Skeletal muscle satellite cell (primary cell): ENCODE measurements at regions not wholly inside any gene's neighbourhood (a gene's known extent, or its start where the extent isn't known, plus 50 kb on each side); places are given as distances from the start of the nearest gene placed in this dataset.

Experiments
- H3K27me3 ChIP-seq: 2 replicates; pipeline ENCODE4 v1.7.0; 2013; ENCODE audit warnings: low read length; ENCODE audit not compliant: control insufficient read depth, insufficient read depth
- H3K36me3 ChIP-seq: 2 replicates; pipeline ENCODE4 v1.7.0; 2013; ENCODE audit warnings: mild to moderate bottlenecking, control low read depth, low read length; ENCODE audit not compliant: insufficient read depth
- H3K4me1 ChIP-seq: 2 replicates; pipeline ENCODE4 v1.7.0; 2013; ENCODE audit warnings: low read length; ENCODE audit not compliant: control insufficient read depth, insufficient read depth
- H3K4me2 ChIP-seq: 2 replicates; pipeline ENCODE4 v1.7.0; 2013; ENCODE audit warnings: mild to moderate bottlenecking, low read length
- H3K4me3 ChIP-seq: 2 replicates; pipeline ENCODE4 v1.7.0; 2013; ENCODE audit warnings: low read length
- H3K9ac ChIP-seq: 2 replicates; pipeline ENCODE4 v1.7.0; 2013; ENCODE audit warnings: mild to moderate bottlenecking, low read depth, low read length, moderate library complexity
- H3K9me3 ChIP-seq: replicated peaks from 2 replicates; pipeline ENCODE4 v1.7.0; 2013; ENCODE audit warnings: mild to moderate bottlenecking, control low read depth, low read length

DNA sequence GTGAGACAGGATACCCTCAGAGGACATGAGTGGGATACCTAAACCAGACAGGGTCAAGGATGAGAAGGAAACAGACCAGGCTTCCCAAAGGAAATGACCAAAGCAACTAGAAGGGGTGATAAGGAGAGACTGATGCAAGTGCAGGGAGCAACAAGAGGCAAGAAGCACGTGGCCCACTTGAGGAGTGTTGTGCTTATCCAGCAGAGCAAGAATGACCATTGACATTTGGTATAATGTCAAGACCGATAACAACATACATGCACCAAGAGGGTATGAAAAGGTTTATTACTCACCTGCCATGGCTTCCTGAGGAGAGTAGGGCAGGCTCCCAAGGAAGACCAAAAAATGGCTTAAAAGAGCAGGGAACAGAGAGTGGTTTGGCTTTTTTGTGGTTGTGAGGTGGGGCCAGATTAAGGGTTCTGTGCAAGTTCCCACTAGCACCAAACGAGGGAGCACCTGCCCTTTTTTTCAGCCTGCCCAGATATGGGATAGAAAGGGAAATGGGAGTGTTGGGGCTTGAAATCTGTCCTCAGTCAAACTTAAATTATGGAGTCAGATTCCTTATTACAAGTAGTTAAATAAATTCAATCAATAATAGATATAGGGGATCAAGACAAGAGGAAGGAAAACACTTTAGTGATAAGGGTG lies 513.6 kb downstream of the RASEF start:
- no peaks in the 10 kb centered on the region for H3K27me3 ChIP-seq
- H3K9ac ChIP-seq, result no peak overlapping the region
- no peak overlapping the region for H3K4me2 ChIP-seq
- no peaks in the 10 kb centered on the region for H3K4me1 ChIP-seq
- no peak overlapping the region for H3K4me3 ChIP-seq
- H3K36me3 ChIP-seq, result no peaks in the 10 kb centered on the region
- H3K9me3 ChIP-seq, result no peaks in the 10 kb centered on the region

DNA sequence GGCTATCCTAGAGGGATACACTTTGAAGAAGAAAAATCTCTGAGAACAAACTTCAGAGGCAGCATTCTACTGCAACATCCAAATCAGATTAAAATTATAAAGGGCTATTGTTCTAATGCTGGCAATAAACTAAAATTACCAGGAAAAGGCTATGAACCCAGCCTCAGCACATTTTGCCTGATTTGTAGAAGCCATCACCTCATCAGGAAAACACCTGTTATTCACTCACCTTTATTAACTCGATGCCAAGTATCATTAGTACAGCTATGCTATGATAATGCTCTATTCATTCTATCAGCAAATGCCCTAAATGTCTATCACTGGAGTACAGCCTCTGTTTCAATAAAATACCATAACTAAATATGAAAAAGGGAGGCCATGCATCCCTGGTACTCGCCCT lies 510.2 kb downstream of the RASEF start:
- Histone ChIP-seq H3K9ac (no peak overlapping the region), H3K4me1 (no peaks in the 10 kb centered on the region), H3K36me3 (no peaks in the 10 kb centered on the region), H3K4me2 (no peak overlapping the region), H3K9me3 (no peaks in the 10 kb centered on the region), H3K27me3 (no peaks in the 10 kb centered on the region), H3K4me3 (no peak overlapping the region)

DNA sequence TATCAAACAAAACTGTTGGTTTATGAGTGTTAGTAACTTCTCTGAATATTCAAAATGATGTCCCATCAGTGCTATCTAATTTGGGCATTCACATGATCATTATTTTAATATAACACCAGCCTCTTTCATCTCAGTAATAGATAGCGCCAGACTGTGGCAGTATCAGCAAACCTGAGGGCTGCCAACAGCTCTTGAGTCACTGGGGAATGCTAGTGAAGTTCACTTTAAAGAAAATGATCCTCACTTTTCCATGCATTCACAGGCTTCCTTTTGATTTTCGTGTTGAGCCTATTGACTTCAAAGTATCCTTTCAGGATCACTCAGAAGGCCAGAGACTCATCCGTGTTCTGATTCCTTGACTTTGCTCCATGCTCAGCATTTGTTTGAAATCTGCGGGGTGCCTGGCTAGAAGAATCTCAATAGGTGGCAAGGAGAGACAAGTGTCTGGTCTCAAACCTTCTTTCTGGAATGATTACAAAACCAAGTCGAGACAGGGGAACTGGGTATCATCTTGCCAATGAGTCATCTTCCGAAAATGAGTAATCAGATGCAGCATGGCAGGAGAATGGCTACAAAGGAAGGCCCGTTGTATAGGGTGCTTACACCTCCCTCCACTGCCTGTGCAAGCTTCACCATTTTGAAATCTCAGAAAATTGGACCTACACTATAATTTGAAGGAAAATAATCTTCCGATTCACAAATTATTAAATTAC lies 509.1 kb downstream of the RASEF start:
- Histone ChIP-seq H3K4me2 (no peak overlapping the region), H3K9ac (no peak overlapping the region), H3K36me3 (no peaks in the 10 kb centered on the region), H3K9me3 (no peaks in the 10 kb centered on the region), H3K4me3 (no peak overlapping the region), H3K4me1 (no peaks in the 10 kb centered on the region), H3K27me3 (no peaks in the 10 kb centered on the region)

DNA sequence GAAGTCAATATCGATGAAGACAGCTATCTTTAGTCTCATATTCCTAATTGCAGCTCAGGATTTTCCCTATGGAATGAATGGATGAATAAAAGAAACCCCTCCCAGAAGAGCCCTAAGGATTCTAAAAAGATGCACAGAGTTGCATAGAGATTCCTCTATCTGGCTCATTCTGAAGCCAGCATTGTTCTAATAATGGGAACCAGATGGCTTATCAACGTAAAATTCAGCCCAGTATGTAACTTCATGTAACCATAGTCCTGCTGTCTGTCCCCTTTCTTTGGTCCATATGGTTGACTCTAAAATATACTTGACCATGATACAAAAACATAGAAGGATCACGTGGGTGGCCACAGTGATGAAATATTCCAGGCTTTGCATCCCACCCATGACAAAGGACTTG lies 508.6 kb downstream of the RASEF start:
- no peaks in the 10 kb centered on the region for H3K9me3 ChIP-seq
- no peaks in the 10 kb centered on the region for H3K4me1 ChIP-seq
- H3K27me3 ChIP-seq, result no peaks in the 10 kb centered on the region
- H3K4me2 ChIP-seq, result no peak overlapping the region
- no peak overlapping the region for H3K9ac ChIP-seq
- H3K36me3 ChIP-seq, result no peaks in the 10 kb centered on the region
- H3K4me3 ChIP-seq, result no peak overlapping the region

DNA sequence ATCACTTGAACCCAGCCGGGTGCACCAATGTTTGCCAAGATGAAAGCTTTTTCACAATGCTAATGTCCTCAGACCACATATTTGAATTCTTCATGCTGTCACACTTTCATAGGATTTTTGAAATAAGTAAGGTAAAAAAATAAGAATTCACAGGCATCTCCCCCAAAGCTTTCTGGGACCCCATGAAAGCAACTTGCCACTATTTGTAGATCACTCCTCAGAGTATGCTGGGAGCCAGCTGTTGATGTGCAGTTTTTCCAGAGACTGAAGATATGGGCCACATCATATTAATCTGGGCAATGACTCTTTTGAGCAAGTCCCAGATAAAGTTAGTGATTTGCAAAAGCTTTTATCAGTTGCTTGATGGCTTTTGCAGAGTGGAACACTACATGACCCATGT lies 507.9 kb downstream of the RASEF start:
- Histone ChIP-seq H3K4me1 (no peaks in the 10 kb centered on the region), H3K9ac (no peak overlapping the region), H3K27me3 (no peaks in the 10 kb centered on the region), H3K4me2 (no peak overlapping the region), H3K36me3 (no peaks in the 10 kb centered on the region), H3K4me3 (no peak overlapping the region), H3K9me3 (no peaks in the 10 kb centered on the region)

DNA sequence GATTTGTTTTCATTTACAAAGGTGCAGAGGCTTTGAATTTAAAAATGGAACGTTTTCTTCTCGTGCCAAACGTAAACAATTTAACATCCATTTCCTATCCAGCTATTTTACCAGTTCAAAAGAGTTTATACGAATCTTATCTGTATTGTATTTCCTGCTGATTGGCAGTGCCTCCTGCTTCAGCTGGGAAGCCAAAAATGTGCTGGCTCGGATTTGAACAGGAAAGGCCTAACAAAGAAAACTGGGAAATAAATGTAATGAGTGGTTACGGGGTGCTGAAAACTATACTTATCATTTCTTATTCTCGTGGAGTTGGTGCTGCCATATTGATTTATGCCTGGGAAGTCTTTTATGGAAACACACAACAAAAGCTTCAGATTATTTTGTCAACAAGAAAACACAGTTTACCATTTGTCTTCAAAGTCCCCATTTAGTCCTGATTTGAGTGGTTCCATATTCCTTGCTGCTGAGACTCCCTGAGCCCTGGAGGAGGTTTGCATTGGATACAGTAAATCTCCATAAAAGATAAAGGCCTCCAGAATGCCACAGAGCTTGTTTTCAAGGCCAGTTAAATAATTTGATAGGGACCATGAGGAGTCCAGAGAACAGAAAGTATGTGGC lies 507.4 kb downstream of the RASEF start:
- Histone ChIP-seq H3K36me3 (no peaks in the 10 kb centered on the region), H3K9me3 (no peaks in the 10 kb centered on the region), H3K4me1 (no peaks in the 10 kb centered on the region), H3K4me2 (no peak overlapping the region), H3K9ac (no peak overlapping the region), H3K4me3 (no peak overlapping the region), H3K27me3 (no peaks in the 10 kb centered on the region)

DNA sequence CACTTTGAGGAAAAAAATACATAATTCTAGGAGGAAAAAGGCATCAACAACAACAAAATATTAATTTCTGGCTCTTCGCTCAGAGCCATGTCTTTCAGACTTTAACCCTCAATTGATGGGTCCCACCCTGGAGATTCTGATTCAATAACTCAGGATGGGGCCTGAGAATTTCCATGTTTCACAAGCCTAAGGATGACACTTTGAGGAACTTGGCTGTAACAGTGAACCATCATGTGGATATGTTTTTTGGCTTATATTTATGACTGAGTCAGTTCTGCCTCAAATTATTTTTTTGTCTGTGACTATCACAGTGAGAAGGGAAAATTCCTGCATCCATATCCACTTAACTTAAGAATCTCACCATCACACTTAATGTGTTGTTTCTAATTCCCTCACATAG lies 504.6 kb downstream of the RASEF start:
- H3K27me3 ChIP-seq, result no peaks in the 10 kb centered on the region
- H3K9me3 ChIP-seq, result no peaks in the 10 kb centered on the region
- no peak overlapping the region for H3K4me2 ChIP-seq
- no peak overlapping the region for H3K9ac ChIP-seq
- no peaks in the 10 kb centered on the region for H3K36me3 ChIP-seq
- no peak overlapping the region for H3K4me3 ChIP-seq
- H3K4me1 ChIP-seq, result no peaks in the 10 kb centered on the region

DNA sequence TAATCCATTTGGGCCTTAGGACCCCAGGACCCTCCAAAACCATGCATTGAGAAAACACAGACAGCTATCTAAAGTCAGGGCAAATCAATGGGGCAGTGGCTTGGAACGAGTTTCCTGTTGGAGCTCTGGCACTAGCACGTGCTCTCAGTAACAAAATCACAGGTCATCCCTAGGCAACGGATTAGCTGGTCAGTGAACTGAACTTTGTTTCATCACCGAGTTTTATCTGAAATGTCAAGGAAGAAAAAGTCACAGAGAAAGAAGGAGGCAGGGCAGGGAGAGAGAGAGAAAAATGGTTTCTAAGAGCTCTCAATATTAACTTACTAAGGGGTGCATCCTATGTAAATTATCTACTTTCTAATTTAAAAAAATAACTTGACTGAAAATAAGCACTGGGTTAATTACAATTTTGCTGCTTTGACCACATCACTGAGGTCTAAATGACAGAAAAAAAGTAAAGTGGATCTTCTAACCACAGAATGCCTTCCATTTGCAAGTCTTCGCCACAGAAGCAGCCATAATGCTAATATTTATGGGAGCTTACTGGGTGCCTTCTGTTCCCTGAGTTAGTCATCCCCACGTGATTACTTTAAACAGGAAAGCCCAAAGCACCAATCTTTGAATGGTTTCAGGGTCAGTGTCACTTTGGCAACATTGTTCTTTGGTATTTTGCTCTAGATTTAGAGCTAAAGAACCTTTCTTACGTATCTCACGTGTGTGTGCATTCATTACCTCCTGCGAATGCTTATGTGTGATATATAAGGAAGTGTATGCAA lies 503.9 kb downstream of the RASEF start:
- Histone ChIP-seq H3K9me3 (no peaks in the 10 kb centered on the region), H3K4me1 (no peaks in the 10 kb centered on the region), H3K36me3 (no peaks in the 10 kb centered on the region), H3K27me3 (no peaks in the 10 kb centered on the region), H3K4me2 (no peak overlapping the region), H3K4me3 (no peak overlapping the region), H3K9ac (no peak overlapping the region)

DNA sequence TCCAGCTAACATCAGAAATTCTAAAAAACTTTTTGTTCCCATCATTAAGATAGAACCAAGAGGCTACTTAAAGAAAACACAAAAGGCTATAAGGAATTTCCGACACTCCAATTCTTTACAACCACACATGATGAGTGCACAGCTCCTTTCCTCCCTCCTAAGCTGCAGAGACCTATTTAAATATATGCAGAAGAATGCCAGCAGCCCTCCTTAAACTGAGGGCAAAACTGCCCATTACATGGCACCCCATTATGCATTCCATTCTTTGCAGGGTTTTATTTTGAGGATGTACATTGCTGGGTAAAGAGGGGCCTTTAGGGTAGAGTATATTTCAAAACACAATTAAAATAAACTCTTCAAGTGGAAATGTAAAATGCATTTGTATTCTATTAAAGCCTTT lies 502.9 kb downstream of the RASEF start:
- H3K27me3 ChIP-seq, result no peaks in the 10 kb centered on the region
- no peaks in the 10 kb centered on the region for H3K4me1 ChIP-seq
- no peak overlapping the region for H3K4me3 ChIP-seq
- no peak overlapping the region for H3K4me2 ChIP-seq
- H3K36me3 ChIP-seq, result no peaks in the 10 kb centered on the region
- no peaks in the 10 kb centered on the region for H3K9me3 ChIP-seq
- H3K9ac ChIP-seq, result no peak overlapping the region

DNA sequence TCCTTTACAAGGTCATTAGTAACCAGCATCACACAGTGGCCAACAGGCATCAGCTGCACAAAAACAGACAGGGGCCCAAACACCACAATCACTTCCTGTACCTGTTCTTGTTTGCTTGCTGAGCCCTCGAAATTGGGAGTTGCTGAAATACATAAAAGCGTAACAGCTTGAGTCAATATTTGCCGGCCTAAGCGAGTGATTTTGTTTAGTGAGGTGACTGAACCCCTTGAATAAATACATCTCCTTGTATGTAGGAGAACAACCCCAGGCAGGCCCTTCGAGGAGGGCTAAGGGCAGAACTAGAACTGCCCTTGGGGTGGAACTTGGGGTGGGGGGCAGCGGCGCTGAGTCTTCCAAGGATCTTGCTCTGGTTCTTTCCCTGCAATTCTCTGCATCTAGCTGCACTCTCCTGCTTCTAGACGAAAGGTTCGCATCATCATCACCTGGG lies 502.5 kb downstream of the RASEF start:
- Histone ChIP-seq H3K4me2 (no peak overlapping the region), H3K9me3 (no peaks in the 10 kb centered on the region), H3K4me3 (no peak overlapping the region), H3K27me3 (no peaks in the 10 kb centered on the region), H3K36me3 (no peaks in the 10 kb centered on the region), H3K9ac (no peak overlapping the region), H3K4me1 (no peaks in the 10 kb centered on the region)

DNA sequence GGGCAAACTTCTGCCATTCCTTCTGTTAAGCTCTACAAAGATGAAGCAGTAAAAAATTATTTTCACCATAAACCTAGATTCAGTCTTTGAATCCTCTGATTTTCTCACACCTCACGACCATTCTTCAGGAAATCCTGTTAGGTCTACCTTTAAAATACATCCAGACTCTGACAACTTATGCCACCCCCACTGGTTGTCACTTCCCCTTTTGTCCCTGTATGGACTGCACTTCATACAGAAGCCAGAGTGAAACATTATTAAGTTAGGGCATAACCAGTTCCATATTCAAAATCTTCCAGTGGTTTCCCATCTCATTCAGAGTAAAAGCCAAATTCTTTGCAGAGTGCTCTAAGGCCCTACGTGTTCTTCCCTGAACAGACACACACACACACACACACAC lies 499.8 kb downstream of the RASEF start:
- H3K4me1 ChIP-seq, result no peaks in the 10 kb centered on the region
- no peaks in the 10 kb centered on the region for H3K36me3 ChIP-seq
- H3K9ac ChIP-seq, result no peak overlapping the region
- H3K4me2 ChIP-seq, result no peak overlapping the region
- no peaks in the 10 kb centered on the region for H3K9me3 ChIP-seq
- H3K27me3 ChIP-seq, result no peaks in the 10 kb centered on the region
- H3K4me3 ChIP-seq, result no peak overlapping the region
